Activated CD4-positive, alpha-beta T cell treated with anti-CD3 and anti-CD28 coated beads for 48 hours (primary cell): ENCODE measurements at regions not wholly inside any gene's neighbourhood (a gene's known extent, or its start where the extent isn't known, plus 50 kb on each side); places are given as distances from the start of the nearest gene placed in this dataset.
"Not testable (repeated sequence)": the region's sequence is repeated elsewhere in the genome, so short reads cannot be mapped to it uniquely, and the experiment has no call there.

Experiments used
- DNase-seq: peaks from one replicate; pipeline ENCODE4 v3.0.0-alpha.2; 2020

DNA sequence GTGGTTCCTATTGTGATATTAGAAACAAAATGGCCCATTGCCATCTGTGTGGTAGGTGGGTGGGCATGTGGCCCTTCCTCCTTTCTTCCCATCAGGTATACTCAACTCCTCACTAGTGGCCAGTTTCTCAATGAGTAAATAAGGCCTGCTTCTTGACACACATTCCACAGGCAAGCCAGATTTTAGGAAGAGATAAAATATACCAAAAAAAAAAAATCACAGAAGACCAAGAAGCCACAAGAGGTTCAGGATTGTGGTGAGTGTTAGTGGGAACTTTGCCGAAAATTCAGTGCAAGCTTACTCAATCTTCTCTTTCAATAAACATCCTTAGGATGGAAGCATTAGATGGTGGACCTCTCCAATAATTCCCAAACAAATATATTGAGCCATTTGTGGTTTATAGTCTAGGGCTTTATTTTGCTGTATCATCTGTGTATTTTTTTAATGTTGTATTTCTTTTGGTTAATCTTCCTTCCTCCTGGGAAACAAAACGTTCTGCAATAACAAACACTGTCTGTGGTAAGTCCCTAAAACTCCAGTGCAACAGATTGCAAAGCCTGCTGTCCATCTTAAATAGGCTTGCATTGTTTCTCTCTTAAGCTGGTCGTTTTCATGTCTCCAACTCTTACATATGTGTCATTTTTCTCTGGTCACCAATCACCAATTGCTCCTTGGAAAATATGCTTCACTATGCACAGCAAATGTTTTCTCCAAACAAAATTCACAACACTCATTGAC is 289.9 kb upstream of the KITLG start:
- no peak for DNase-seq

- DNase-seq, result no peak
These were observed 287.8 kb upstream of the KITLG start for GRCh38 chr12:88868050-88868449.

GRCh38 chr12:88867510-88867909 is 287.2 kb upstream of the KITLG start:
- no peak for DNase-seq

DNA sequence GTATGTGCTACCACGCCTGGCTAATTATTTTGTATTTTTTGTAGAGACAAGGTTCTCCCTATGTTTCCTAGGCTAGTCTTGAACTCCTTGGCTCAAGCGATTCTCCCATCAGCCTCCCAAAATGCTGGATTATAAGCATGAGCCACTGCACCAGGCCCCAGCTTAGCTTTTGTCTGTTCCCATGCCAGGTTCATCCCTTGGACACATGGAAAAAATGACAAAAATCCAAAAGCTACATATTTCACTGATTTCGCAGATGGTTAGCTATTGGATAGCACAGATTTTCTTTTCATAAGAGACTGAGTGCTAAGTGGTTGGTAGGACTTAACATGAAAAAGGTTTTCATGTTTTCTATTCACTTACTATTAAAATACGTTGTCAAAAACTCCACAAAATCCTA is 286.6 kb upstream of the KITLG start:
- no peak for DNase-seq

- DNase-seq, result no peak
These were observed 285.3 kb upstream of the KITLG start for GRCh38 chr12:88865537-88865936.

DNA sequence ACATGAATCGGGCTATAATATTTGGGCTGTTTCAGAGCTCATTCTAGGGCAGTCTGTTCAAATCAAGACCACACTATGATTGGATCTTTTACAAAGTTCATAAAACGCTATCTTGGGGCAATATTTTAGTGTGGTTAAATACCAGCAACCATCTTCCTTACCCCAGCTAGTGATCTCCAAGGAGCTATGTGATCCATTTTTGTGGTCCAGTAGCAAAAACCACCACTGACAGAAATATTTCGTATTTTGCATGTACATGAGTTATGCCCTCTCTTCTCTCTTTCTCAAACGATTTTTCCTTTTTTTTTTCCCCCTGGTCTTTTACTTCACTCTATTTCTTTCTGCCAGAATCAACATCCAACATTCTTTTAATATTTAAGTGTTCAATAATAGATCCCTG is 280.6 kb upstream of the KITLG start:
- DNase-seq, result no peak

- no peak for DNase-seq
These were observed 275.9 kb upstream of the KITLG start for GRCh38 chr12:88856201-88856600.

- DNase-seq, result no peak
These were observed 275.0 kb upstream of the KITLG start for GRCh38 chr12:88855301-88855700.

GRCh38 chr12:88854260-88854659 is 274.0 kb upstream of the KITLG start:
- DNase-seq, result no peak

DNA sequence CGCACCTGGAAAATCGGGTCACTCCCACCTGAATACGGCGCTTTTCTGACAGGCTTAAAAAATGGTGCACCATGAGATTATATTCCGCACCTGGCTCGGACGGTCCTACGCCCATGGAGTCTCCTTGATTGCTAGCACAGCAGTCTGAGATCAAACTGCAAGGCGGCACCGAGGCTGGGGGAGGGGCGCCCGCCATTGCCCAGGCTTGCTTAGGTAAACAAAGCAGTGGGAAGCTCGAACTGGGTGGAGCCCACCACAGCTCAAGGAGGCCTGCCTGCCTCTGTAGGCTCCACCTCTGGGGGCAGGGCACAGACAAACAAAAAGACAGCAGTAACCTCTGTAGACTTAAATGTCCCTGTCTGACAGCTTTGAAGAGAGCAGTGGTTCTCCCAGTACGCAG is 267.0 kb upstream of the KITLG start:
- not testable (repeated sequence) for DNase-seq

GRCh38 chr12:88844426-88844825 is 264.2 kb upstream of the KITLG start:
- no peak for DNase-seq

DNA sequence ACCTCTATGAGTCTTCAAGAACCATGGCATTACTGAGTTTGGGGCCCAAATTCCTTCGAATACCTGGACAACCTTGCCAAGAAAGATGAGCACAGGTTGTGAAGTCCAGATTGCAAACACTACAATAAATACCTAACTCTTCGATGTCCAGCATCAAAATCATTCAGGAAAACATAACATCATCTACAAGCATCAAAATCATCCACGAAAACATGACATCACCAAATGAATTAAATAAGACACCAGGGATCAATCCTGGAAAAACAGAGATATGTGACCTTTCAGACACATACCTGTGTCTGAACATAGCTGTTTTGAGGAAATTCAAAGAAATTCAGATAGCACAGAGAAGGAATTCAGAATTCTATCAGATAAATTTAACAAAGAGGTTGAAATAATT is 262.0 kb upstream of the KITLG start:
- DNase-seq, result no peak

GRCh38 chr12:88839486-88839885 is 259.2 kb upstream of the KITLG start:
- DNase-seq, result no peak

- DNase-seq, result no peak
These were observed 255.9 kb upstream of the KITLG start for GRCh38 chr12:88836156-88836555.

- no peak for DNase-seq
These were observed 254.0 kb upstream of the KITLG start for GRCh38 chr12:88834226-88834625.

- no peak for DNase-seq
These were observed 253.4 kb upstream of the KITLG start for GRCh38 chr12:88833641-88834116.

GRCh38 chr12:88828537-88828936 is 248.3 kb upstream of the KITLG start:
- not testable (repeated sequence) for DNase-seq

GRCh38 chr12:88820012-88820411 is 239.7 kb upstream of the KITLG start:
- no peak for DNase-seq

- DNase-seq, result no peak
These were observed 235.9 kb upstream of the KITLG start for GRCh38 chr12:88816201-88816600.

DNA sequence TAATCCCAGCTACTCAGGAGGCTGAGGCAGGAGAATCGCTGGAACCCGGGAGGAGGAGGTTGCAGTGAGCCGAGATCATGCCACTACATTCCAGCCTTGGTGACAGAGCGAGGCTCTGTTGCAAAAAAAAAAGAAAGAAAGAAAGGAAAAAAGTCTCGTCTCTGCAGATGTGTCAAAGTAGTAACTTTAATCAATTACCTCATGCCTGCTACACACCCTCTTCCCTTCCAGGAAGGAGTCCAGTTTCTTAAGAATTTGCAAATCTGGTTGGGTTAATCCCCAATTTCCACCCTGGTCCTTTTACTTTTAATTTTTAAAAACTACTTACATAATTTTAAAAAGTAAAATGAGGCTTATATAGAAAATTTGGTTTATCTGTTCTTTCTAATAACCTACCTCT is 234.5 kb upstream of the KITLG start:
- no peak for DNase-seq

GRCh38 chr12:88812610-88813009 is 232.3 kb upstream of the KITLG start:
- DNase-seq, result no peak

GRCh38 chr12:88810806-88811205 is 230.5 kb upstream of the KITLG start:
- no peak for DNase-seq

DNA sequence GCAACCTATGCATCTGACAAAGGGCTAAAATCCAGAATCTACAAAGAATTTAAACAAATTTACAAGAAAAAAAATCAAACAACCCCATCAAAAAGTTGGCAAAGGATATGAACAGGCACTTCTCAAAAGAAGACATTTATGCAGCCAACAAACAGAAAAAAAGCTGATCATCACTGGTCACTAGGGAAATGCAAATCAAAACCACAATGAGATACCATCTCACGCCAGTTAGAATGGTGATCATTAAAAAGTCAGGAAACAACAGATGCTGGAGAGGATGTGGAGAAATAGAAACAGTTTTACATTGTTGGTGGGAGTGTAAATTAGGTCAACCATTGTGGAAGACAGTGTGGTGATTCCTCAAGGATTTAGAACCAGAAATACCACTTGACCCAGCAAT is 229.6 kb upstream of the KITLG start:
- not testable (repeated sequence) for DNase-seq

DNA sequence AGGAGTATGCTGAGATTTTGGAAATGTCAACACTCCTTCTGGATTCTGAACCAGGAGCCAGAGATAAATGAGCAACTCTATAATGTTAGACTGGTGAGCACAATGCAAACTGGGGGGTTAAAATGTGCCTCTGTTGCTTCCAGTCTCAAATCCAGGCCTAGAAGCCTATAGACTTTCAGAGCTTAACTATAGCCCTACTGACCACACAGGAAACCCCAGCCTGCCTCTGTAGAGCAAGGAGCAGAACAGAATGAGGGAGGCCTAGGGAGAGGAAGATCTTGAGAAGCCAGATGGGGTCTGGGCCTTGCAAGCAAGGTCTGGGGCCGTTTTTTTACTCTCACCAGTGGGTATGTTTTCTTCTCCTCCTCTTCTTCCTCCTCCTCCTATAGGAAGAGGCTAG is 225.4 kb upstream of the KITLG start:
- DNase-seq, result no peak

- DNase-seq, result no peak
These were observed 225.0 kb upstream of the KITLG start for GRCh38 chr12:88805286-88805685.
